ENCODE measurements at regions not wholly inside any gene's neighbourhood (a gene's known extent, or its start where the extent isn't known, plus 50 kb on each side); places are given as distances from the start of the nearest gene placed in this dataset.

- Histone ChIP-seq H3K9me3 (ENCODE audit: low read length) (no peaks in the 10 kb centered on the region), H3K4me1 (ENCODE audit: insufficient read depth, low read length, severe bottlenecking) (no peaks in the 10 kb centered on the region), H3K27ac (ENCODE audit: low read depth, low read length, poor library complexity, severe bottlenecking) (no peak overlapping the region), H3F3A (ENCODE audit: insufficient read depth, low read length) (no peaks in the 10 kb centered on the region), H3K27me3 (ENCODE audit: insufficient read depth, low read length) (no peaks in the 10 kb centered on the region), H3K4me2 (ENCODE audit: low read length) (no peak overlapping the region), H3K9ac (ENCODE audit: low read length) (no peak overlapping the region), H3K36me3 (ENCODE audit: insufficient read depth, low read length) (no peaks in the 10 kb centered on the region), H4K20me1 (ENCODE audit: insufficient read depth, low read length) (no peaks in the 10 kb centered on the region), H3K9me2 (ENCODE audit: low read depth, low read length) (no peaks in the 10 kb centered on the region), H2AFZ (ENCODE audit: low read length) (no peak overlapping the region), H3K4me3 (ENCODE audit: low read depth, low read length, poor library complexity, severe bottlenecking) (no peak overlapping the region), H3K79me2 (ENCODE audit: insufficient read depth, low read length) (no peaks in the 10 kb centered on the region)
- TF ChIP-seq, protein P1, sequence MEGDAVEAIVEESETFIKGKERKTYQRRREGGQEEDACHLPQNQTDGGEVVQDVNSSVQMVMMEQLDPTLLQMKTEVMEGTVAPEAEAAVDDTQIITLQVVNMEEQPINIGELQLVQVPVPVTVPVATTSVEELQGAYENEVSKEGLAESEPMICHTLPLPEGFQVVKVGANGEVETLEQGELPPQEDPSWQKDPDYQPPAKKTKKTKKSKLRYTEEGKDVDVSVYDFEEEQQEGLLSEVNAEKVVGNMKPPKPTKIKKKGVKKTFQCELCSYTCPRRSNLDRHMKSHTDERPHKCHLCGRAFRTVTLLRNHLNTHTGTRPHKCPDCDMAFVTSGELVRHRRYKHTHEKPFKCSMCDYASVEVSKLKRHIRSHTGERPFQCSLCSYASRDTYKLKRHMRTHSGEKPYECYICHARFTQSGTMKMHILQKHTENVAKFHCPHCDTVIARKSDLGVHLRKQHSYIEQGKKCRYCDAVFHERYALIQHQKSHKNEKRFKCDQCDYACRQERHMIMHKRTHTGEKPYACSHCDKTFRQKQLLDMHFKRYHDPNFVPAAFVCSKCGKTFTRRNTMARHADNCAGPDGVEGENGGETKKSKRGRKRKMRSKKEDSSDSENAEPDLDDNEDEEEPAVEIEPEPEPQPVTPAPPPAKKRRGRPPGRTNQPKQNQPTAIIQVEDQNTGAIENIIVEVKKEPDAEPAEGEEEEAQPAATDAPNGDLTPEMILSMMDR (IDR thresholded peaks at IDR 0.05; ENCODE audit: low read length): no peak
- no peak for TF ChIP-seq EZH2 (IDR thresholded peaks at IDR 0.05; ENCODE audit: borderline replicate concordance, low read length)
These were observed 2011.3 kb downstream of the EFNA5 start for GRCh38 chr5:105659396-105659795.

DNA sequence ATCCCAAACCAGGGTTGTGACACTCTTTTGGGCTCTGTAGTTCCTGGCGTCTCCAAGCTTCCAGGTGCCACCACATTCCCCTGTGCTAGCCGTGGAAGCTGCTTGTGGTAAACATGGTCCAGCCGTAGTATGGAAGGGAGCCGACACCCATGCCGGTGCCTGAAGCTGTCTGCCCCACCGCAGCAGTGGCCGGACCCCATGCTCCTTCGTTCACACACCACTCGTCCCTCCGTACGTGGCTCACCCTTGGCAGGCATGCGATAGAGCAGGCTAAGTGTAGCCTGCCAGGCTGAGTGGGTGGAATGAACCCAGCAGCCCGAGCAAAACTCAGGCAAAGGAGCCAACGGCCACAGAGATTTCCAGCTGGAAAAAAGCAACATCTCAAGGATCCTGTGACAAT, 2030.4 kb downstream of the EFNA5 start:
- Histone ChIP-seq H3K9ac (ENCODE audit: low read length) (no peak overlapping the region), H3K79me2 (ENCODE audit: insufficient read depth, low read length) (no peaks in the 10 kb centered on the region), H3K4me2 (ENCODE audit: low read length) (no peak overlapping the region), H3K9me2 (ENCODE audit: low read depth, low read length) (no peaks in the 10 kb centered on the region), H3K27me3 (ENCODE audit: insufficient read depth, low read length) (no peaks in the 10 kb centered on the region), H3F3A (ENCODE audit: insufficient read depth, low read length) (no peaks in the 10 kb centered on the region), H2AFZ (ENCODE audit: low read length) (no peak overlapping the region), H3K36me3 (ENCODE audit: insufficient read depth, low read length) (no peaks in the 10 kb centered on the region), H3K4me3 (ENCODE audit: low read depth, low read length, poor library complexity, severe bottlenecking) (no peak overlapping the region), H4K20me1 (ENCODE audit: insufficient read depth, low read length) (no peaks in the 10 kb centered on the region), H3K27ac (ENCODE audit: low read depth, low read length, poor library complexity, severe bottlenecking) (no peak overlapping the region), H3K4me1 (ENCODE audit: insufficient read depth, low read length, severe bottlenecking) (no peaks in the 10 kb centered on the region), H3K9me3 (ENCODE audit: low read length) (no peaks in the 10 kb centered on the region)
- TF ChIP-seq, protein P1 (IDR thresholded peaks at IDR 0.05; ENCODE audit: low read length): no peak
- TF ChIP-seq EZH2 (IDR thresholded peaks at IDR 0.05; ENCODE audit: borderline replicate concordance, low read length): no peak

- Histone ChIP-seq H3K4me3 (ENCODE audit: low read depth, low read length, poor library complexity, severe bottlenecking) (no peak overlapping the region), H3F3A (ENCODE audit: insufficient read depth, low read length) (no peaks in the 10 kb centered on the region), H3K79me2 (ENCODE audit: insufficient read depth, low read length) (no peaks in the 10 kb centered on the region), H2AFZ (ENCODE audit: low read length) (no peak overlapping the region), H3K4me1 (ENCODE audit: insufficient read depth, low read length, severe bottlenecking) (no peaks in the 10 kb centered on the region), H4K20me1 (ENCODE audit: insufficient read depth, low read length) (no peaks in the 10 kb centered on the region), H3K9ac (ENCODE audit: low read length) (no peak overlapping the region), H3K36me3 (ENCODE audit: insufficient read depth, low read length) (no peaks in the 10 kb centered on the region), H3K9me3 (ENCODE audit: low read length) (no peaks in the 10 kb centered on the region), H3K9me2 (ENCODE audit: low read depth, low read length) (no peaks in the 10 kb centered on the region), H3K4me2 (ENCODE audit: low read length) (no peak overlapping the region), H3K27ac (ENCODE audit: low read depth, low read length, poor library complexity, severe bottlenecking) (no peak overlapping the region), H3K27me3 (ENCODE audit: insufficient read depth, low read length) (no peaks in the 10 kb centered on the region)
- no peak for TF ChIP-seq EZH2 (IDR thresholded peaks at IDR 0.05; ENCODE audit: borderline replicate concordance, low read length)
- TF ChIP-seq, protein P1 (IDR thresholded peaks at IDR 0.05; ENCODE audit: low read length): no peak
These were observed 2031.2 kb downstream of the EFNA5 start for GRCh38 chr5:105639511-105639910.
